ENCODE measurements at regions not wholly inside any gene's neighbourhood (a gene's known extent, or its start where the extent isn't known, plus 50 kb on each side); places are given as distances from the start of the nearest gene placed in this dataset.

- no peaks in the 10 kb centered on the region for H3K36me3 ChIP-seq (replicated peaks in 1 of 2; ENCODE audit: control insufficient read depth in 1 of 2, insufficient read depth in 2 of 2, low read length in 2 of 2)
- no peak overlapping the region for H2AFZ ChIP-seq (ENCODE audit: low read length)
- H3K9ac ChIP-seq (ENCODE audit: insufficient read depth, low read depth, low read length): no peak overlapping the region
- H3K4me3 ChIP-seq (replicated peaks in 1 of 3; ENCODE audit: insufficient read depth in 1 of 3, low read depth in 2 of 3, low read length in 3 of 3): no peak overlapping the region
- TF ChIP-seq PRDM15 (CRISPR knock-in tag; IDR thresholded peaks at IDR 0.05) (no peak), CBX2 (IDR thresholded peaks at IDR 0.05; ENCODE audit: low read depth, low read length) (no peak), CBX2 (CRISPR knock-in tag; IDR thresholded peaks at IDR 0.05; ENCODE audit: low read depth) (no peak), CREB1 (IDR thresholded peaks at IDR 0.05) (no peak), CREB1 (CRISPR knock-in tag; IDR thresholded peaks at IDR 0.05) (no peak), ZBTB20 (CRISPR knock-in tag; IDR thresholded peaks at IDR 0.05; ENCODE audit: borderline replicate concordance, low read depth) (no peak), HNRNPL (IDR thresholded peaks at IDR 0.05; ENCODE audit: low read depth, low read length) (no peak), FOXO1 (CRISPR knock-in tag; IDR thresholded peaks at IDR 0.05) (no peak), FOXC1 (CRISPR knock-in tag; IDR thresholded peaks at IDR 0.05; ENCODE audit: borderline replicate concordance) (no peak), ZNF362 (CRISPR knock-in tag; IDR thresholded peaks at IDR 0.05; ENCODE audit: borderline replicate concordance) (no peak), ELF4 (CRISPR knock-in tag; IDR thresholded peaks at IDR 0.05; ENCODE audit: borderline replicate concordance) (no peak), SETDB1 (CRISPR knock-in tag; IDR thresholded peaks at IDR 0.05; ENCODE audit: borderline replicate concordance) (no peak), CENPT (CRISPR knock-in tag; IDR thresholded peaks at IDR 0.05; ENCODE audit: low read depth) (no peak), ZNF780A (CRISPR knock-in tag; IDR thresholded peaks at IDR 0.05) (no peak), STAT5B (CRISPR knock-in tag; IDR thresholded peaks at IDR 0.05) (no peak)
- in situ Hi-C loops (cut with HindIII; ENCODE audit: extremely low pct_ligation_motif_present, low pct_unique_long_range_greater_than_20kb) (no loop called here), intact Hi-C loops (cut with micrococcal nuclease; ENCODE audit: unreplicated experiment) (no loop called here)
- FAIRE-seq: no peak
- no peaks in the 10 kb centered on the region for H4K20me1 ChIP-seq (ENCODE audit: insufficient read depth, low read length)
- H3K27me3 ChIP-seq (ENCODE audit: control insufficient read depth in 1 of 2, insufficient read depth in 2 of 2, low read length in 2 of 2): no peaks in the 10 kb centered on the region
- WGBS (ENCODE audit: low lambda C conversion rate): 55% methylated on average over 3 of the region's 3 CpGs
- no peaks in the 10 kb centered on the region for H3K9me3 ChIP-seq (ENCODE audit: low read length)
- ChIA-PET CTCF (ENCODE audit: low intra/inter-chr PET ratio, low total read pairs) (no interaction called here), POLR2A (no interaction called here)
- no peaks in the 10 kb centered on the region for H3K79me2 ChIP-seq (ENCODE audit: insufficient read depth, low read length)
- BruUV-seq (replicated peaks): no TSS peak
- no peaks in the 10 kb centered on the region for H3K4me1 ChIP-seq (ENCODE audit: insufficient read depth, low read length)
- no peak overlapping the region for H3K4me2 ChIP-seq (ENCODE audit: low read depth, low read length)
- no peak for ATAC-seq
- DNase-seq (ENCODE audit: low spot score): no peak
- no peak overlapping the region for H3K27ac ChIP-seq (ENCODE audit: extremely low read length, insufficient read depth, low read length)
These were observed 154.1 kb upstream of the PRDM9 start for GRCh38 chr5:23353286-23353685.

Measured in HepG2 (cell line).